ENCODE measurements at regions not wholly inside any gene's neighbourhood (a gene's known extent, or its start where the extent isn't known, plus 50 kb on each side); places are given as distances from the start of the nearest gene placed in this dataset.

GRCh38 chr1:191151321-191151807, 673.7 kb upstream of the BRINP3 start:
- TF ChIP-seq ELF4 (IDR thresholded peaks at IDR 0.05) (no peak), NFRKB (IDR thresholded peaks at IDR 0.05) (no peak)
